GM18505 (cell line): ENCODE measurements at regions not wholly inside any gene's neighbourhood (a gene's known extent, or its start where the extent isn't known, plus 50 kb on each side); places are given as distances from the start of the nearest gene placed in this dataset.
A peak's percentile ranks its signal among the peaks of the same experiment; 100 is the strongest.
"Not testable (repeated sequence)": the region's sequence is repeated elsewhere in the genome, so short reads cannot be mapped to it uniquely, and the experiment has no call there.

Experiments
- ATAC-seq: cut with Tn5 transposase; IDR thresholded peaks from one replicate; pipeline ENCODE4 v1.9.1; 2021; ENCODE audit not compliant: unreplicated experiment
- POLR2A ChIP-seq: IDR thresholded peaks from 4 replicates; pipeline ENCODE4 v1.6.1; 2011; ENCODE audit warnings: borderline replicate concordance; ENCODE audit not compliant: insufficient read depth, insufficient read length; ENCODE audit errors: extremely low read depth

DNA sequence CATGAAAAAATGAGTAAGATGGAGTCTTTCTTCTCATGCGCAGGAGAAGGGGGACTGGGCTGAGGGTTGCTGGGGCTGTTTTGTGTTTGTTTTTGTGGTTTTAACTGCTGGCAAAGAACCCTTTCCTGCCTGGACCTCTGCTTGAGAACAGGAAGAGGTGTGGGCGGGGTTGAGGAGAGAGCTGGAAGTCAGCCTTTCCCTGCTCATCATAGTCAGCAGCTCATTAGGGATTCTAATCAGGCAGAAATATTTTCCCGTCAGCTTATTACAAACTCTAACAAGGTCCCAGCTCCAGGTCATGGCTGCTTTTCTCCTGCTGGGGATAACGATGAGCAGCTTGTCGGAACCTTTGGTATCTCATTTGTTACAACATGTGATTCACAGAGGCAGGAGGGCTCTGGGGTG lies 185.0 kb upstream of the NRXN3 start:
- no peak for TF ChIP-seq POLR2A
- no peak for ATAC-seq

DNA sequence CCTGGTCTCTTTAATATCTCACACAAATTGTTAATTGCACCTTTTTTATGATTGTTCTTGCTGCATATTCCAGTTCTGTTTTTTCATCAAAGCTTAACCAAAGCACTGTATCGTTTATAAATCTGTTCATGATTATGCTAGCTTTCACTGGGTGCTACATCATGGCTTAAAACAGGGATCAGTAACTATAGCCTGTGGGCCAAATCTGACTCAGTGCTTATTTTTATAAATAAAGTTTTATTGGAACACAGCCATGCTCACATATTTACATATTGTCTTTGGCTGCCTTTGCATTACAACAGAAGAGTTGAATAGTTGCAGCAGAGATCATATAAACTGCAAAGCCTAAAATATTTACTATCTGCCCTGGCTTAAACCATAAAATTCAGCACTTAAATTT lies 183.4 kb upstream of the NRXN3 start:
- TF ChIP-seq POLR2A: no peak
- no peak for ATAC-seq

DNA sequence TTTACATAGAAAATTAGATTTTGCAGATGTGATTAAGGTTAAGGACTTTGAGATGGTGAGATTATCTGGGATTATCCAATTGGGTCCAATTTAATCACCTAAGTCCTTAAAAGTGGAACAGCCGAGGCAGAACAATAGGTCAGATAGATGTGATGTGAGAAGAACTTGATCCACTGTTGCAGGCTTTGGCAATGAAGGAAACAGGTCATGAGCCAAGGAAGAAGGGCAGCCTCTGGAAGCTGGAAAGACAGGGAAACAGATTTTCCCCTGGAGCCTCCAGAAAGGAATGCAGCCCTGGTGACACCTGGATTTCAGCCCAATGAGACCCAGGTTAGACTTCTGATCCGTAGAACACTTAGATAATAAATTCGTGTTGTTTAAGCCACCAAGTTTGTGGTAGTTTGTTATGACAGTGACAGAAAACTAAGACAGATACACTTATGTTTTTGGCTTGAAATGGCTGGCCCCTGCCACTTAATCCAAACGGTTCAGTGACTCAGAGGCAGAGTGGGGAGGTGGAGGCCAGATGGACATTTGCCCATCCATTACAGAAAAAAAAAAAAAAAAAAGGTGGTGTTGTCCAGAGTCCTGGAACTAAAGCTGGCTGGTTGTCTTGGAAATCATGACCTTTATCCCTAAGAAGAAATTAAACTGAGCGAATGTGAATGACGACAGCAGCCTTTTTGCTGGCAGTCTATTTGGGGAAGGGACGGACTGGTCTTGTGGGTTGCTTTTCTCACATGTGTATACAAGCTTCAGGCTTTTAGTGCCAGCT lies 181.9 kb upstream of the NRXN3 start:
- no peak for TF ChIP-seq POLR2A
- ATAC-seq: no peak

DNA sequence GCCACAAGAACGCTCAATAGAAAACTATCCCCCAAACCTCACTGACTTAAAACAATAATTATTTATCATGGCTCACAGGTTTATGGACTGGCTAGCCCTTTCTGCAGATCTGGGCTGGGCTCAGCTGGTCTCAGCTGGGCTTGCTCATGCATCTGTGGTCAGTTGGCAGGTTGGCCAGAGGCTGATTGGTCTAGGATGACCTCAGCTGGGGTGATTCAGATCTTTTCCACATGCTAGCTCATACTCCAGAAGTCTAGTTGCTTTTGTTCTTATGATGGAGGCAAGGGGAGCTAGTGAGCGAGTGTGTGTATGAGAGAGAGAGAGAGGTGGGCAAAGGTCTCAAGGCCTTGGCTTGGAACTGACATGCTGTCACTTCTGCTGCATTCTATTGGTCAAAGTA lies 181.2 kb upstream of the NRXN3 start:
- no peak for TF ChIP-seq POLR2A
- no peak for ATAC-seq

DNA sequence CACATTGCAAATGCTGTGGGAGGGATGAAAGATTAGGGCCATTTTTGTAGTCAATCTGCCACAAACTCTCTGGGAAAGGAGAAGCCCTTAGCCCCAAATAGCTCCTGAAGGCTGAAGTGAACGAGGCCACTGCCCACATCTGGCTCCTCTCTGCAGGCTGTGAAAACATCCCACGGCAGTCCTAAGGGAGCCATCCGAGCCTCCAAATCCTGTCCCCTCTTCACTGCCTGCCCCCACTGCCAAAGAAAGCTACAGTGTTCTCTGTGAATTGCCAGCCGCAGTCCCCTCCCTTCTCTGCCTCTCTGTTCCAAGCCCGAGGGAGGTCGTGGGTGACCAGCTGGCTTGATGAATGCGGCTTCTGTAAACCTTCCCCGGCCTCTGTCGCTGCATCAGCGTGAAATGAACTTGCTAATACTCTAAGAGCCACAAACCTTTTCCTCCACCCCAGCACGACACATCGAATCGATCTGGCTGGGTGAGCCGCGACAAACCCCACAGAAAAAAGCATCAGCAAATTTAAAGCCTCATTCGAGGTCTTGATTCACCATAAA lies 180.7 kb upstream of the NRXN3 start:
- ATAC-seq: no peak
- TF ChIP-seq POLR2A: no peak

DNA sequence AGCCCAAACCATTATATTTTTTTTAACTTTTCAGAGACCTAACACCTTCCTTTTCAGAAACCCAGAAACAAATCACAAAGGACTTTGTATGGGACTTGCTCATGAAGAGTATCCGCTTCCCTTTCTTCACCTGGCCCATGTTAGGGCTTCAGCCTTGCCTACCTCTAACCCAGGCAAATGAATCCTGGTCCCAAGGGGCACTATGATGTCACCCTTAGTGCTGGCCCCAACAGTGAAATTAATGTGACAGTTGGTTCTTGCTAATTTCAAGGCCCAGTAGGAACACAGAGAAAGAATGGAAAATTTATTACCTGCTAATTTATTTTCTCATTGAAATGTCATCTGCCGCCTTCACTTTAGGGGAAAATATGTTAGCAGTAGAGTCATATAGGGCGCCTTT lies 179.8 kb upstream of the NRXN3 start:
- TF ChIP-seq POLR2A: no peak
- ATAC-seq: no peak

DNA sequence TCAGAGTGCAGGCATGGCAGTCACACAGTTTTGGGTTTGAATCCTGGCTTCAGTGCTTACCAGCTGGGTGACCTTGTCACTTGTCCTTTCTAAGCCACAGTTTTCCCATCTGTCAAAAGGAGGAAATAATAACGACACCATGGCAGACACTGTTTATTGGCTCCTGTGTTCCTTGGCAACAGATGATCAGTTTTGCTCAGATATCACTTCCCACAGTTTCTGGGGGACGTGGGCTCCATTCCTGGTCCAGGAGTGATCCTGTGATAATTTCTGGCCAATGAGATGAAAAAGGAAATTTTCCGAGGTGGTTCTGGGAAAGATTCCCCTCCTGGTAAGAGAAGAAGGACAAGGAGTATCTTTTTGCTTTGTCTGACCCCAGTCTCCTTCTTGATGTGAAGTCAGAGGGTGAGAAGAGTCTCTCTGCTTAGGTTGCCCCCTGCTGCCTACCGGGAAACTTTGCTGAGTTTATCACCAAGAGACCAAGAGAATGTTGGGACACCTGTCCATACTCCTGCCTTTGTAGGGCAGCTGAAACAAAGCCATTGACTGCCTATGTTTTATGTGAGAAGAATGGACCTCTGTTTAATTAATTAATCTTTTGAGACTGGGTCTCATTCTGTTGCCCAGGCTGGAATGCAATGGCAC lies 178.9 kb upstream of the NRXN3 start:
- no peak for ATAC-seq
- no peak for TF ChIP-seq POLR2A

DNA sequence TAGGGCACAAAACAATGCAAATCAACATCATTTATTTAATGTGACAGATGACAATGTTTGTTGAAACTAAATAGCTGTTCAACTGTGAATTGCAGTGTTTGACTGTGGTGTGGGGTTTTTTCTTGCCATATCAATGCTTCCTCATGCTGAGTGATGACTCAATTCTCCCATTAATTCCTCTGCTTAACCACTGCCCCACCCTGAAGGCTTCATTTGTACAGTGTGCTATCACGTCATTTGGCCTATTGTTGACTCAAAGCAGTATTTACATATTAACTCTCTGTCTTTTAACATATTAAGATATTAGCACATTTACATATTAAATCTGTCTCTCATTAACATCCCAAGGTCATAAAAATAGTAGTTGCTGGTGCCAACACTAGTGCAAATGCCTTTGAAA lies 164.8 kb upstream of the NRXN3 start:
- ATAC-seq: peak; percentile 75
- no peak for TF ChIP-seq POLR2A

DNA sequence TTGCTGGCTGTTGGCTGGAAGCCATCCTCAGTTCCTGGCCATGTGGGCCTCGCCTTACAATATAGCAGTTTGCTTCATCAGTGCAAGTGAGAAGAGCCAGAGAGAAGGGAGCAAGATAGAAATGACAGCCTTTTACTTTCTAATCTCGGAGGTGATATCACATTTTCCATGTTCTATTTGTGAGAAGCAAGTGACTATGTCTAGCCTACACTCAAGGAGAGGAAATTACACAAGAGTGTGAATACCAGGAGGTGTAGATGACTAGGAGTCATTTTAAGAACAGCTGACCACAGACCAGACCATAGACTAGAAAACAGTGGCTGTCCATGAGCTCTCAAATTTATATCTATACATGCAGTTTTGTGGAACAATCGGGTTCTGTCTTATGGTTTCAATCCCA lies 163.0 kb upstream of the NRXN3 start:
- TF ChIP-seq POLR2A: no peak
- ATAC-seq: no peak

DNA sequence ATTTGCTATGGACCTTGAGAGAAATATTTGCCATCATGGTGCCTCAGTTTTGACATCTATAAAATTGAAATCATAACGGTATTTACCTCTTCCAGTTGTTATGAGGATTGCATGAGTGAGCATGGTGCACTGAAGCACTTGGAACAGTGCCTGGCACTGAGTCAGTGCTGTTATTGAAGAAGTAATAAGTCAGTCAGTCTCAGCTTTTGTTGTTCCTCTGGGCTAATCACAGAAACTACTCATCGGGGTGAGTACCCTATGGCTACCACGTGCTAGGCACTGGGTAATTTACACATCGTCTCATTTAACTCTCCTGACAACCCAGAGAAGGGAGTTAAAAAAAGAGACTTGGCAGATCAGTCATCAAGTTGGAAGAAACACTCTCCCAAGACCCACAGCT lies 159.5 kb upstream of the NRXN3 start:
- no peak for TF ChIP-seq POLR2A
- ATAC-seq: no peak

DNA sequence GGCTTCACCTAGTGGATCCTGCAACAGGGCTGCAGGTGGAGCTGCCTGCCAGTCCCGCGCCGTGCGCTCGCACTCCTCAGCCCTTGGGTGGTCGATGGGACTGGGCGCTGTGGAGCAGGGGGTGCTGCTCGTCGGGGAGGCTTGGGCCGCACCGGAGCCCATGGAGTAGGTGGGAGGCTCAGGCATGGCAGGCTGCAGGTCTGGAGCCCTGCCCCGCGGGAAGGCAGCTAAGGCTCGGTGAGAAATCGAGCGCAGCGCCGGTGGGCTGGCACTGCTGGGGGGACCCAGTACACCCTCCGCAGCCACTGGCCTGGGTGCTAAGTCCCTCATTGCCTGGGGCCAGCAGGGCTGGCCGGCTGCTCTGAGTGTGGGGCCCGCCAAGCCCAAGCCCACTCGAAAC lies 156.3 kb upstream of the NRXN3 start:
- not testable (repeated sequence) for ATAC-seq

DNA sequence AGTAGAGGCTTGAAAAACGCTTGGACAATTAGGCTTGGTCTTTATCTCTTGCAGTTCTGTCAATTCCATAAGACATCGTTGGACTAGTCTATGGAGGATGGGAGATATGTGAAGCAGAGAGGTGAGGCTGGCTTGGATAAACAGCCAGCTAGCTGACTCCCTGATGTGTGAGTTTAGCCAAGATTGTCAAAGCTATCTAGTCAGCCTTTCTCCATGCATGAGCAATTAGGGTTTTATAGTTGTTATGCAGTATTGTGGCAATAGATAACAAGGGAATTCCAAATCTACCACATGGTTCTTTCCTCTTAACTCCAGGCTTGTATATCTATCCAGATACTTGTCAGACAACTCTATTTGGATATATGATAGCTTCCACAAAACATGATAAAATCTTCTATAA lies 153.6 kb upstream of the NRXN3 start:
- ATAC-seq: no peak

DNA sequence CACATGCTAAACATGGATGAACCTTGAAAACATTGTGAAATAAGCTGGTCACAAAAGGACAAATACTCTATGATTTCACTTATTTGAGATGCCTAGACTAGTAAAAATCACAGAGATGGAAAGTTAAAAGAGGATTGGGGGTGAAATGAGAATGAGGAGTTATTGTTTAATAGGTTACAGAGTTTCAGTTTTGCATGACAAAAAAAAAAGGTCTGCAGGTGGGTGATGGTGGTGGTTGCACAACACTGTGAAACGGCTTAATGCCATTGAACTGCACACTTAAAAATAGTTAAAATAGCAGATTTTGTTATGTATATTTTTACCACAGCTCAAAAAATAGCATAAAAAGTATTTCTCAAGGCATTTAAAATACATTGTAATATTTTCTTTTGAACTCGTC lies 151.9 kb upstream of the NRXN3 start:
- ATAC-seq: no peak
- TF ChIP-seq POLR2A: no peak

More for the DNA sequence above, 153.6 kb upstream of the NRXN3 start:
- no peak for TF ChIP-seq POLR2A

DNA sequence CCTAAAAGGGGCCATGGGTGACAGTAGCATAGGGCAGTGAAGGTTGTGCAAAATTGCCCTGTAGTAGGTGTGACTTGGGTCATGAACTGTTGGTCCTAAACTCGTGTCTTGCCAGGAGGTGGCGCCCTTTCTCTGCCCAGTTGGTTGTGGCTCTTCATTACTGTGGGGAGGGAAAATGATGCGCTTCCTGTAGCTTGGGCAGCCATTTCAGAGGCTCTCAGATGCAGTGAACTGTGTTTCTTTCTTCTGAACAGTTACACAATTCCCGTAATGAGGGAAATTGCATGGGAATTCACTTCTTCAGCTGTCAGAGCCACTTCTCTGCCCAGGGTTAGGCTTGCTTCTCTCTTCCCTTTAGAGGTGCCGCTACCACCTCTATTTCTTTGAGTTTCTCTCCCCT lies 148.1 kb upstream of the NRXN3 start:
- ATAC-seq: peak; percentile 94
- TF ChIP-seq POLR2A: no peak

DNA sequence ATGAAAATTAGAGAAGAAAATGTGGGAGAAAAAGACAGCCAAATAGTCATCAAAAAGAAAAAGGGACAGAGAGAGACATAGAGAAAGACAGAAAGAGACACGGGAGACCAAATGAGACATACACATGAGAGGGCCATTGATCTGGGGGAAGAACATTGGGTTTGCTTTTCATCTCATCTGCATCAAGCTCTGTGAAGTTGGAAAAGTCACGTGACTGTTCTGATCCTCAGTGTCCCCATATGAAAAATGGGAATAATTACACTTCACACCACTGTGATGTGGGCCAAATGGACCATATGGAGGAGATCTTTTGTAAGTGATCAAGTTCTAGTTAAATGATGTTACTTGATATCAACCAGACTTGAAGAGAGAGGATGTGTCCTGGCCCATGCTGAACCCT lies 147.1 kb upstream of the NRXN3 start:
- TF ChIP-seq POLR2A: no peak
- ATAC-seq: no peak

DNA sequence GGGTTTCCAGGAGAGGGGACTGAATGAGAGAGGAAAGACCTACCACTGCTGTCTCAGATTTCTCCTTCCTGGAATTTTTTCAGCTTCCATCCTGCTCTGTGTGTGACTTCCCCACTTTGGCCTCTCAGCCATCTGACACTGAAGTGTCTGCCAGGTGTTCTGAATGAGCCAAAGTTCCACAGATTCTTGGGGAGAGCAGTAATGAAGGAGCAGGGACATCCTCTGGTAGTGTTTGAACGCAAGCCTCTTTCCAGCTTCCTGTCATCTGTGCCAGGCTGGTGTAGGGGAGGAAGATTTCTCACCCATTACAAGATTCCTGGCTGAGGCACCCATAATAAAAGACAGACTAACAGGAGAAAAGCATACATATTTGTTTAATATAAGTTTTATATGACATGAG lies 141.7 kb upstream of the NRXN3 start:
- ATAC-seq: no peak
- TF ChIP-seq POLR2A: no peak
